ENCODE measurements at regions not wholly inside any gene's neighbourhood (a gene's known extent, or its start where the extent isn't known, plus 50 kb on each side); places are given as distances from the start of the nearest gene placed in this dataset.

- TF ChIP-seq CTCF (IDR thresholded peaks at IDR 0.05) (no peak), EP300 (IDR thresholded peaks at IDR 0.05) (no peak), POLR2A (IDR thresholded peaks at IDR 0.05) (no peak)
Observed at GRCh38 chr4:144362366-144362765, 221.8 kb upstream of the GYPA start.
